ENCODE measurements at regions not wholly inside any gene's neighbourhood (a gene's known extent, or its start where the extent isn't known, plus 50 kb on each side); places are given as distances from the start of the nearest gene placed in this dataset.

GRCh38 chr15:62534996-62535395 lies 369.9 kb upstream of the C2CD4B start:
- intact Hi-C loops (cut with micrococcal nuclease) = no loop called here

- intact Hi-C loops (cut with micrococcal nuclease) = no loop called here
These were observed 374.2 kb upstream of the C2CD4B start for GRCh38 chr15:62539236-62539635.

GRCh38 chr15:62541250-62541649 lies 376.2 kb upstream of the C2CD4B start:
- intact Hi-C loops (cut with micrococcal nuclease) = no loop called here

GRCh38 chr15:62541846-62542245 lies 376.8 kb upstream of the C2CD4B start:
- intact Hi-C loops (cut with micrococcal nuclease) = no loop called here

- intact Hi-C loops (cut with micrococcal nuclease) = no loop called here
These were observed 379.4 kb upstream of the C2CD4B start for GRCh38 chr15:62544446-62544845.

- intact Hi-C loops (cut with micrococcal nuclease) = no loop called here
These were observed 380.6 kb upstream of the C2CD4B start for GRCh38 chr15:62545467-62546227.

GRCh38 chr15:62546628-62547027 lies 381.5 kb upstream of the C2CD4B start:
- intact Hi-C loops (cut with micrococcal nuclease) = no loop called here

GRCh38 chr15:62547584-62547983 lies 382.5 kb upstream of the C2CD4B start:
- intact Hi-C loops (cut with micrococcal nuclease) = no loop called here

- intact Hi-C loops (cut with micrococcal nuclease) = no loop called here
These were observed 384.4 kb upstream of the C2CD4B start for GRCh38 chr15:62549345-62549970.

- intact Hi-C loops (cut with micrococcal nuclease) = no loop called here
These were observed 385.0 kb upstream of the C2CD4B start for GRCh38 chr15:62550106-62550505.

GRCh38 chr15:62552444-62552843 lies 387.4 kb upstream of the C2CD4B start:
- intact Hi-C loops (cut with micrococcal nuclease) = no loop called here

- intact Hi-C loops (cut with micrococcal nuclease) = no loop called here
These were observed 389.0 kb upstream of the C2CD4B start for GRCh38 chr15:62553911-62554563.

- intact Hi-C loops (cut with micrococcal nuclease) = no loop called here
These were observed 393.7 kb upstream of the C2CD4B start for GRCh38 chr15:62558640-62559380.

GRCh38 chr15:62559381-62559733 lies 394.3 kb upstream of the C2CD4B start:
- intact Hi-C loops (cut with micrococcal nuclease) = no loop called here

- intact Hi-C loops (cut with micrococcal nuclease) = no loop called here
These were observed 396.0 kb upstream of the C2CD4B start for GRCh38 chr15:62561059-62561519.

- intact Hi-C loops (cut with micrococcal nuclease) = no loop called here
These were observed 396.5 kb upstream of the C2CD4B start for GRCh38 chr15:62561571-62561970.

GRCh38 chr15:62564886-62565633 lies 400.0 kb upstream of the C2CD4B start:
- intact Hi-C loops (cut with micrococcal nuclease) = no loop called here

GRCh38 chr15:62565634-62566026 lies 400.5 kb upstream of the C2CD4B start:
- intact Hi-C loops (cut with micrococcal nuclease) = no loop called here

- intact Hi-C loops (cut with micrococcal nuclease) = no loop called here
These were observed 401.2 kb upstream of the C2CD4B start for GRCh38 chr15:62566248-62566647.

- intact Hi-C loops (cut with micrococcal nuclease) = no loop called here
These were observed 402.4 kb upstream of the C2CD4B start for GRCh38 chr15:62567501-62567900.

- intact Hi-C loops (cut with micrococcal nuclease) = no loop called here
These were observed 402.9 kb upstream of the C2CD4B start for GRCh38 chr15:62568004-62568403.
